ENCODE measurements at regions not wholly inside any gene's neighbourhood (a gene's known extent, or its start where the extent isn't known, plus 50 kb on each side); places are given as distances from the start of the nearest gene placed in this dataset.

DNA sequence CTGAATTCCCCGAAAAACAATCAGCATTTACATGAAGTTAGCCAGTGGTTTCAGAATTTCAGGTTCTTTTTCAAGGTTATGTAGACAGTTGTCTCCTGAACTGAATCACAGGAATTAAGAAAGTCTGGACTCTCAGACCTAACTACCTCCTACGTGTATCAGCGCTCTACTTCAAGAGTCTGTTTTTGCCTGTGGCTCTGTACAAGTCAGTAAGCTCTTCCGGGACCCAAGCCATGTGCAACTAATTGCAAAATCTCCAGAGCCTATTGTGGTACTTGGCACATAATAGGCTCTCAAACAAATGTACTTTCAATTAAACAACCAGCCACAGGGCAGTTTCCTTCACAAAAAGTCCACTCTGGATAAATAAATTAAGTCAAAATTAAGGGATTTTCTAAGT, 414.2 kb downstream of the PDCD6IP start:
- TF ChIP-seq, protein P1, sequence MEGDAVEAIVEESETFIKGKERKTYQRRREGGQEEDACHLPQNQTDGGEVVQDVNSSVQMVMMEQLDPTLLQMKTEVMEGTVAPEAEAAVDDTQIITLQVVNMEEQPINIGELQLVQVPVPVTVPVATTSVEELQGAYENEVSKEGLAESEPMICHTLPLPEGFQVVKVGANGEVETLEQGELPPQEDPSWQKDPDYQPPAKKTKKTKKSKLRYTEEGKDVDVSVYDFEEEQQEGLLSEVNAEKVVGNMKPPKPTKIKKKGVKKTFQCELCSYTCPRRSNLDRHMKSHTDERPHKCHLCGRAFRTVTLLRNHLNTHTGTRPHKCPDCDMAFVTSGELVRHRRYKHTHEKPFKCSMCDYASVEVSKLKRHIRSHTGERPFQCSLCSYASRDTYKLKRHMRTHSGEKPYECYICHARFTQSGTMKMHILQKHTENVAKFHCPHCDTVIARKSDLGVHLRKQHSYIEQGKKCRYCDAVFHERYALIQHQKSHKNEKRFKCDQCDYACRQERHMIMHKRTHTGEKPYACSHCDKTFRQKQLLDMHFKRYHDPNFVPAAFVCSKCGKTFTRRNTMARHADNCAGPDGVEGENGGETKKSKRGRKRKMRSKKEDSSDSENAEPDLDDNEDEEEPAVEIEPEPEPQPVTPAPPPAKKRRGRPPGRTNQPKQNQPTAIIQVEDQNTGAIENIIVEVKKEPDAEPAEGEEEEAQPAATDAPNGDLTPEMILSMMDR (IDR thresholded peaks at IDR 0.05; ENCODE audit: insufficient read depth, missing control alignments), result no peak
- FAIRE-seq (no peak), DNase-seq (ENCODE audit: insufficient read length, low spot score) (no peak)

DNA sequence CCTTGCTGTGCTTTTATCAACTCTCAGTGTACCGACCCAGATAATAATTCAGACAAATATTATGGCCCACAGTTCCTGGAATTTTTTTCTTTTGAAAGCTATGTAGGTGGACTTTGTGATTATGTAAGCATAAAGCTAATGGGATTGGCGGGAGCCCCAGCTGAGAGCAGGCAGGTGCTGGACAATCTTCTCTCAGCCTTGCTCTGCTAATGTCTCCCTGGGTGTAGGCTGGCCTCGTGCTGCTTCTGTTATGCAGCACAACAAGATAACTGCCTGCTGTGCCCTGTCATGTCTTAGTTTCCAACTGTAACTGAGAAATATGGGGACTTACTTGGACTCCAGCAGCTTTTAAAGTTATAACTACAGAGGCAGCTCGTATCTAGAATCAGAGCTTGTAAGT, 415.0 kb downstream of the PDCD6IP start:
- FAIRE-seq (no peak), DNase-seq (ENCODE audit: insufficient read length, low spot score) (no peak)
- TF ChIP-seq, protein P1 (IDR thresholded peaks at IDR 0.05; ENCODE audit: insufficient read depth, missing control alignments), result no peak

DNA sequence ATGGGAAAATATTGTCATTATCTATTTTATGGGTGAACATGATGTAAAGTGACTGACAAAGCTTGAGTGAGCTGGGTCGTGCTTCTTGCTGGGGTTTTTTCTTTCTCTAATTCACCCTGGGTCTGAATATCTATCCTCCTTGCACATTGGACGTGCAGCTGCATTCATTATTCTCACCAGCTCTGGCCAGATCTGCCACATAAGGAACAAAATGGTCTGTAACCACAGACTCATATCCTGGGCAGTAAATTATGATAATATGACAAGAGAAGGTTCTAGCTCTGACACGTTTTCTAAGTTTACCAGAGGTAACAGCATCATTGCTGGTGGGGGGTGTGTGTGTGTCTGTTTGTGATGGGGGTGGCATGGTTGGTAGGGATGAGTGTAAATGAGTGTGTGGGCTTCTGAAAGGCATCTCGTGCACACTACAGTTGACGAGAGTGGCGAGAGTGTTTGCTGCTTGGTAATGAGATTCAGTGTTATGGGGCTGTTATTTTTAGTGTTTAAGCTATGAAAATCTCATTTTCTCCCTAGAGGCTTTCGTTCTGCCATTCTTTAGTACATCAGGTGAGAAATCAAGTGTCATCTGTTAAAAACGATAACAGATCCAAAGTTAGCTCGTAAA, 418.4 kb downstream of the PDCD6IP start:
- FAIRE-seq (no peak), DNase-seq (ENCODE audit: insufficient read length, low spot score) (no peak)
- TF ChIP-seq, protein P1 (IDR thresholded peaks at IDR 0.05; ENCODE audit: insufficient read depth, missing control alignments), result no peak

DNA sequence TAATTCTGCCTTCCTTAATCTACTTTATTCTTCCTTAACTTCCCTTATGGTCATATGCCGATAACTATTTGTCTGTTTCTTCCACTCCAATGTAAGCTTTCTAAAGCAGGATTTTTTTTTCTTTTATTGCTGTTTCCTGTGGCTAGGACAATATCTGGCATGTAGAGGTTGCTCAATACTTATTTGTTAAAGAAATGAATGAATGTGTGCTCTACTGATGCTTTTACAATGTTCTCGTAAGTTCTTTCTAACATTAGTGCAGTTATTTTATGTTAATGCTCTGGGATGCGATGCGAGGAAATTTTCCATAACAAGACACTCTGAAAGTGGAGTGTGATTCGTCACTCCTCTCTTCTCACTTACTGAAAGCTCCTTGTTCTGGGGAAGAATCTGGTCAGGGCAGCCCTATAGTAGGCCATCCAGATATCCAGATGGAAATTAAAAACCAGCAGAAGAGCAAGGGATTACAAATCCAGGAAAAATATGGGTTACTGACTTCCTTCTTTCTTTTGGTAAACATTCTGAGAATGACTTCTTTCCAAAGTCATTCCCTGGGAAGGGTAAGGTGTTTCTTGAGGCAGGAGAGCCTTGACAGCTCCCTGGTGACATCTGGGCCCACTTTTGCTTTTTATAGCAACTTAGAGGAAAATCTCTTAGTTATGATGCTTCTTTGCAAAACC, 420.4 kb downstream of the PDCD6IP start:
- TF ChIP-seq, protein P1 (IDR thresholded peaks at IDR 0.05; ENCODE audit: insufficient read depth, missing control alignments), result no peak
- DNase-seq (ENCODE audit: insufficient read length, low spot score) (no peak), FAIRE-seq (no peak)

DNA sequence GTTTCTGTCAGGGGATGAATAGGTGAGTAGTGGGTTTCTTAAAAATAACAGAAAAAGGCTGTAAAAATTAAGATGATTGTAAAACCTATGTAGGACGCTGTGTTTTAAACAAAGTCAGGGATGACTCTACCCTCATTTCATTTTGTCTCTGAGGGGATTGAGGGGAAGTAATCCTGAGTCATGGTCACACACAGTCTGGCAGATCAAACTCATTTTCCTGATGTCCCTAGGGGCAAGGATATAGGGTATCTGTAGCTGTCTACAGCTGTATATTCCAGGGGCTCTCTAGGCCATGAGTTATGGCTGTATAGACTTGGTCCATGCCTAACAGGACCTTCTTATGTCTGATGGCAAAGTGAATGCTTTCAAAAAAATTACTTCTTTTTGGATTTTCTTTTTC, 421.1 kb downstream of the PDCD6IP start:
- FAIRE-seq, result no peak
- TF ChIP-seq, protein P1 (IDR thresholded peaks at IDR 0.05; ENCODE audit: insufficient read depth, missing control alignments), result no peak
- no peak for DNase-seq (ENCODE audit: insufficient read length, low spot score)

DNA sequence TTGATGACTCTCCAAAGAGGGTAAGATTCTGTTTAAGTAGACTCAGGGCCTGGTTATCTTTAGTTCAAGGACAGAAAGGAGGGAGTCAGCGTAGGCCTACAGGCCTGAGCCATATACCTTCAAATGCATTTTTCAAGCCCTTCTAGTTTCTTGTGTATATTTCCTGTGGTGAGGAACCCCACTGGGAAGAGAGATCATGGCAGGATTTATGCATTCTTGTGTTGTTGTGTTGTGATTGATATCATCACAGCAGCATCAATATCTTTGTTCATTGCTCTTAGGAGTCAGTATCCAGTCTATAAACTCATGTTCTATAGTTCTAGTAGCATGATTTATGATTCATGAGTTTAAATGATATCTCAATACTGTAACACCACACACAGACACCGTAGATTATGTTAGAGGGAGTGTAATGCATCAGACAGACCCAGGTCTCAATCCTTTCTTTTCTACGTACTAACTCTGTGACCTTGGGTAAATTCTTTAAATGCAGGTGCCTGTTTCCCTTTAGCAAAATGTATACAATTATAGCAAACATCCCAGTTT, 427.5 kb downstream of the PDCD6IP start:
- no peak for FAIRE-seq
- TF ChIP-seq, protein P1 (IDR thresholded peaks at IDR 0.05; ENCODE audit: insufficient read depth, missing control alignments), result no peak
- DNase-seq (ENCODE audit: insufficient read length, low spot score), result no peak

DNA sequence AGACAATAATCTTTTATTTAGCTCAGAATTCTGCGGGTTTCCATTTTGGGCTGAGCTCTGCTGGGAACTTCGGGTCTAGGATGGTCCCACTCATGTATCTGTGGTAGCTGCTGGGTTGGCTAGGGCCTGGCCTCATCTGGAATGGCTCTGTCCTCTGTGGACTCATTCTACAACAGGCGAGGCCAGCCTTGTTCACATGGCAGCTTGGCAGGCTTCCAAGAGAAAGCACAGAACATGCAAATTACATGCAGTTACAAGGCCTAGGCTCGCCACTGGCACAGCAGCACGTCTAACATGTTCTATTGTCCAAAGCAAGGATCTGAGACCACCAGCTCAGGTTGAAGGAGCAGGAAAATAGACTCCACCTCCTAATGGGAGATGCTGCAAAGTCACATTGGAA, 431.4 kb downstream of the PDCD6IP start:
- DNase-seq (ENCODE audit: insufficient read length, low spot score) (no peak), FAIRE-seq (no peak)
- TF ChIP-seq, protein P1 (IDR thresholded peaks at IDR 0.05; ENCODE audit: insufficient read depth, missing control alignments), result no peak

Data from D721Med (cell line).